RWPE2 (cell line): ENCODE measurements at regions not wholly inside any gene's neighbourhood (a gene's known extent, or its start where the extent isn't known, plus 50 kb on each side); places are given as distances from the start of the nearest gene placed in this dataset.

ENCODE experiments used
- ATAC-seq: fragments of 200-7000 bp; cut with Tn5 transposase; 3 replicates; pipeline ENCODE4 v1.9.1; 2021; ENCODE audit warnings: low read depth
- DNase-seq: peaks from one replicate; pipeline ENCODE4 v3.0.0-alpha.2; 2020; ENCODE audit warnings: low spot score
- H3K27ac ChIP-seq: fragments of 450-650 bp; 2 replicates; pipeline ENCODE4 v1.5.1; 2017; ENCODE audit warnings: mild to moderate bottlenecking; ENCODE audit not compliant: poor library complexity, severe bottlenecking
- H3K27me3 ChIP-seq: fragments of 250-450 bp; sonication (Bioruptor Pico); 2 replicates; pipeline ENCODE4 v1.5.1; 2021; ENCODE audit warnings: mild to moderate bottlenecking, moderate library complexity; ENCODE audit not compliant: insufficient read depth, poor library complexity, severe bottlenecking
- H3K36me3 ChIP-seq: fragments of 250-450 bp; sonication (Bioruptor Pico); 2 replicates; pipeline ENCODE4 v1.5.1; 2020; ENCODE audit warnings: low read depth, mild to moderate bottlenecking, moderate library complexity
- H3K4me1 ChIP-seq: fragments of 250-450 bp; sonication (Bioruptor Pico); 2 replicates; pipeline ENCODE4 v1.5.1; 2021; ENCODE audit warnings: mild to moderate bottlenecking, moderate library complexity; ENCODE audit not compliant: insufficient read depth, poor library complexity, severe bottlenecking
- H3K4me3 ChIP-seq: fragments of 250-450 bp; sonication (Bioruptor Pico); 2 replicates; pipeline ENCODE4 v1.5.1; 2021; ENCODE audit warnings: mild to moderate bottlenecking, moderate library complexity; ENCODE audit not compliant: severe bottlenecking
- H3K9me3 ChIP-seq: fragments of 250-450 bp; sonication (Bioruptor Pico); 2 replicates; pipeline ENCODE4 v1.5.1; 2021; ENCODE audit warnings: mild to moderate bottlenecking, moderate library complexity; ENCODE audit not compliant: severe bottlenecking
- TF ChIP-seq, protein P1 (sequence below): fragments of 450-650 bp; IDR thresholded peaks from one replicate; pipeline ENCODE4 v1.5.1; 2017; ENCODE audit warnings: mild to moderate bottlenecking, moderate library complexity; ENCODE audit not compliant: poor library complexity, severe bottlenecking

- ATAC-seq = no peak
Measured at GRCh38 chr13:91126806-91127205, 220.7 kb upstream of the MIR17HG start.

DNA sequence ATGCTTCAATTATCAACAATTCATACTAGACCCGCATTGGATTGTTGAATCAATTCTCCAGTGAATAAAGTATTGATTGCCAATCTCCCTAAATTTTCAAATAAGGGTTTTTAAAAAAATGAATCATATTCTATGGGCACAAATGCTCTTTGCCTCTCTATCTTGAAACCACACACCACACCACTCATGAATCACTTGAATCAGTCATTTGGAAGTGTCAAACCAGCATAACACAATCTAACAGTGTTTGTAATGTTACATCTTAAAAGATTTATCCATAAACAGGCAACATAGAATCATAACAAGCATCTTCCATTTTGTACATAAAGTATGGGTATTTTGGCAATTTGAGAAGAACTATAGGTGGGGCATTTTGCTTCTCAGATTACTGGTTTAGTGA lies 219.5 kb upstream of the MIR17HG start:
- Histone ChIP-seq H3K9me3 (peaks cover 2% of the 10 kb centered on the region), H3K4me3 (no peak overlapping the region), H3K27me3 (no peaks in the 10 kb centered on the region), H3K36me3 (no peaks in the 10 kb centered on the region), H3K27ac (no peak overlapping the region), H3K4me1 (no peaks in the 10 kb centered on the region)
- TF ChIP-seq, protein P1, sequence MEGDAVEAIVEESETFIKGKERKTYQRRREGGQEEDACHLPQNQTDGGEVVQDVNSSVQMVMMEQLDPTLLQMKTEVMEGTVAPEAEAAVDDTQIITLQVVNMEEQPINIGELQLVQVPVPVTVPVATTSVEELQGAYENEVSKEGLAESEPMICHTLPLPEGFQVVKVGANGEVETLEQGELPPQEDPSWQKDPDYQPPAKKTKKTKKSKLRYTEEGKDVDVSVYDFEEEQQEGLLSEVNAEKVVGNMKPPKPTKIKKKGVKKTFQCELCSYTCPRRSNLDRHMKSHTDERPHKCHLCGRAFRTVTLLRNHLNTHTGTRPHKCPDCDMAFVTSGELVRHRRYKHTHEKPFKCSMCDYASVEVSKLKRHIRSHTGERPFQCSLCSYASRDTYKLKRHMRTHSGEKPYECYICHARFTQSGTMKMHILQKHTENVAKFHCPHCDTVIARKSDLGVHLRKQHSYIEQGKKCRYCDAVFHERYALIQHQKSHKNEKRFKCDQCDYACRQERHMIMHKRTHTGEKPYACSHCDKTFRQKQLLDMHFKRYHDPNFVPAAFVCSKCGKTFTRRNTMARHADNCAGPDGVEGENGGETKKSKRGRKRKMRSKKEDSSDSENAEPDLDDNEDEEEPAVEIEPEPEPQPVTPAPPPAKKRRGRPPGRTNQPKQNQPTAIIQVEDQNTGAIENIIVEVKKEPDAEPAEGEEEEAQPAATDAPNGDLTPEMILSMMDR = no peak
- DNase-seq (no peak), ATAC-seq (no peak)

More at GRCh38 chr13:91126806-91127205, 220.7 kb upstream of the MIR17HG start:
- H3K9me3 ChIP-seq = peaks cover 2% of the 10 kb centered on the region
- no peak overlapping the region for H3K4me3 ChIP-seq
- TF ChIP-seq, protein P1 = no peak
- H3K27me3 ChIP-seq = no peaks in the 10 kb centered on the region
- H3K27ac ChIP-seq = no peak overlapping the region
- H3K36me3 ChIP-seq = no peaks in the 10 kb centered on the region
- H3K4me1 ChIP-seq = no peaks in the 10 kb centered on the region
- no peak for DNase-seq

DNA sequence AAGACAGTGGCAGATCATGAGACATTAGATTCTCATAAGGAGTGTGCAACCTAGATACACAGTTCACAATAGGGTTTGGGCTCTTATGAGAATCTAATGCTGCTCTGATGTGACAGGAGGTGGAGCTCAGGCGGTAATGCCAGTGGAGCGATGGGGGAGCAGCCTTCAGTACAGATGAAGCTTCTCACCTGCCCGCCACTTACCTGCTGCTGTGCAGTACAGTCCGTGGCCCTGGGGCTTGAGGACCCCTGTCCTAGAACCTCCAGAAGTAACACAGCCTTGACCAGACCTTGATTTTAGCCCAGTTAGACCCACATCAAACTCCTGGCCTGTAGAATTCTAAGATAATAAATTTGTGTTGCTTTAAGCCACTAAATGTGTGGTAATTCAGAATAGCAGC lies 215.1 kb upstream of the MIR17HG start:
- no peaks in the 10 kb centered on the region for H3K36me3 ChIP-seq
- H3K4me3 ChIP-seq = no peak overlapping the region
- no peaks in the 10 kb centered on the region for H3K4me1 ChIP-seq
- no peak for DNase-seq
- ATAC-seq = no peak
- no peaks in the 10 kb centered on the region for H3K27me3 ChIP-seq
- TF ChIP-seq, protein P1 = no peak
- H3K27ac ChIP-seq = no peak overlapping the region
- H3K9me3 ChIP-seq = peaks cover 2% of the 10 kb centered on the region

- DNase-seq (no peak), ATAC-seq (no peak)
- H3K4me3 ChIP-seq = no peak overlapping the region
- H3K27ac ChIP-seq = no peak overlapping the region
- H3K9me3 ChIP-seq = peaks cover 2% of the 10 kb centered on the region
- H3K36me3 ChIP-seq = no peaks in the 10 kb centered on the region
- H3K4me1 ChIP-seq = no peaks in the 10 kb centered on the region
- H3K27me3 ChIP-seq = no peaks in the 10 kb centered on the region
- TF ChIP-seq, protein P1 = no peak
Measured at GRCh38 chr13:91132786-91133185, 214.7 kb upstream of the MIR17HG start.

DNA sequence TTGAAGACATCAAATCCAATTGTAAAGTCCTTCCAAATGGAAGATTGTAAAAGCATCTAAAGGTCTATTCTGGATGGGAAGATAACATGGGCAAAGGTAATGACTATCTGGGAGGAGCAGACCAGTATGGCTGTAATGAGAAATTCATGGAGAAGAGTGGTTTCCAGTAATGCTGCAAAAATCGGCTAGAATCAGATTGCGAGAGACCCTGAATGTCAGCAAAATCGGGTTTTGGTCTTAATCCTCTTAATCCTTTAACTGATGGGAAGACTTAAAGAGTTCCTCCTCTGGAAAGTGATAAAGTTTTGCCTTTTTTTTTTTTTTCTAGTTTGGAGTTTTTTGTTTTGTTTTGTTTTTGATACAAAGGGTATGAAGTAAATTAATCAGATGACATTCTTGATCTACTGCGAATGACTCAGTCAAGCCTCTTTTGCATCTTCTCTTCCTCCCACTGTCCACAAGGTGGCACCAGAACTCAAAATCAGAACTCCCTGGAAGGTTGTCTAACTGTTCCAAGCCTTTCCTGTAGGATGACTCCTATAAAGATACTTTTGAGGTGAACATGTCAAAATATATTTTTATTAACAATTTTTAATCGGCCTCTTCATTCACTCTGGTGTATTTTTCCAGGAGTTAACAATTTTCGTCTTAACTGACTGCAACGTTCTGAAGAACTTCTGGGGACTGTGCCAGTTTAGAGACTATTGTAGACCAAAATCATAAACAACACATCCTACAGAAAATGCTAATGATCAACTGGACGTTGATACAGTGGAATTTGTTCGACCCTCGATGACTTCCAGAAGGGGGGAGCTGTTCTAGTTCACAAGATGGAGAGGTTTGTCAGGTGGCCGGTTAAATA lies 213.3 kb upstream of the MIR17HG start:
- no peaks in the 10 kb centered on the region for H3K27me3 ChIP-seq
- DNase-seq (no peak), ATAC-seq (peak; percentile 80; the same call in 2 of the 3 replicates)
- no peaks in the 10 kb centered on the region for H3K9me3 ChIP-seq
- no peaks in the 10 kb centered on the region for H3K36me3 ChIP-seq
- no peak overlapping the region for H3K27ac ChIP-seq
- H3K4me3 ChIP-seq = no peak overlapping the region
- TF ChIP-seq, protein P1 = peak; percentile 81
- no peaks in the 10 kb centered on the region for H3K4me1 ChIP-seq
